Heart left ventricle (tissue), 16 donors: ENCODE measurements at regions not wholly inside any gene's neighbourhood (a gene's known extent, or its start where the extent isn't known, plus 50 kb on each side); places are given as distances from the start of the nearest gene placed in this dataset.

Experiments
- ATAC-seq, 4 donors: fragments of 200-7000 bp; cut with Tn5 transposase; one replicate each; pipeline ENCODE4 v1.9.1; 2020 to 2022; ENCODE audit warnings: moderate library complexity in 4 of 4, mild to moderate bottlenecking in 3 of 4, moderate number of reproducible peaks in 1 of 4
- DNase-seq, 5 donors: peaks; one replicate each; pipeline ENCODE4 v3.0.0-alpha.2; 2020
- H3K27ac ChIP-seq, 12 donors: fragments of 200-600 bp; sonication (generic) in 4 of 12; one replicate each; pipeline versions ENCODE4 v1.5.0 to v1.8.0; 2016 to 2022; ENCODE audit warnings: mild to moderate bottlenecking in 2 of 12
- H3K27me3 ChIP-seq, 9 donors: fragments of 200-600 bp; sonication (generic) in 2 of 9; one replicate each; pipeline versions ENCODE4 v1.5.1 to v1.8.0; 2016 to 2022; ENCODE audit warnings: mild to moderate bottlenecking in 3 of 9
- H3K36me3 ChIP-seq, 9 donors: fragments of 200-600 bp; sonication (generic) in 2 of 9; one replicate each; pipeline versions ENCODE4 v1.5.0 to v1.8.0; 2018 to 2022; ENCODE audit warnings: mild to moderate bottlenecking in 2 of 9
- H3K4me1 ChIP-seq, 12 donors: fragments of 200-600 bp; sonication (generic) in 4 of 12; one replicate each; pipeline versions ENCODE4 v1.5.0 to v1.8.0; 2016 to 2022; ENCODE audit warnings: mild to moderate bottlenecking in 3 of 12
- H3K4me3 ChIP-seq, 12 donors: fragments of 200-600 bp; sonication (generic) in 4 of 12; one replicate each; pipeline versions ENCODE4 v1.5.0 to v1.8.0; 2017 to 2022; ENCODE audit warnings: mild to moderate bottlenecking in 9 of 12, moderate library complexity in 4 of 12
- H3K9me3 ChIP-seq, 12 donors: fragments of 200-600 bp; sonication (generic) in 4 of 12; one replicate each; pipeline versions ENCODE4 v1.5.0 to v1.8.0; 2016 to 2022; ENCODE audit warnings: mild to moderate bottlenecking in 1 of 12
- POLR2A ChIP-seq, 2 donors: fragments of 450-650 bp; IDR thresholded peaks; one replicate each; pipeline ENCODE4 v1.6.1; 2017; ENCODE audit warnings: antibody characterized with exemption in 2 of 2, mild to moderate bottlenecking in 2 of 2, moderate library complexity in 2 of 2
- WGBS, 4 donors: extraction: QIAGEN DNeasy Blood & Tissue Kit in 2 of 4; methylation state at CpG; one replicate each; pipeline versions ENCODE4 v1.1.5 to v1.1.7; 2013 to 2018; 5-methylcytosine and 5-hydroxymethylcytosine counted together
- intact Hi-C, 10 donors: fragments of 100-400 bp; cut with DNase I; formaldehyde crosslinking; loops; one replicate each; pipeline versions ENCODE4 v1.11.1 to v1.14.2; 2022
- TF ChIP-seq, protein P1 (sequence below), 12 donors: fragments of 200-600 bp; sonication (generic) in 4 of 12; IDR thresholded peaks; one replicate each; pipeline versions ENCODE4 v1.5.0 to v1.8.0; 2018 to 2022; ENCODE audit warnings: antibody characterized with exemption in 12 of 12, mild to moderate bottlenecking in 5 of 12
- donor health status: ischemic (EF 13 %, LVEDD 7.1; RV severe dilation, severe dysfunction).
- donor health status: healthy with polysubstance abuse.
- donor health status: DM: no; HTN: yes; CAD: no.
- donor health status: DM: no; HTN: no; CAD: no.
- donor health status: ischemic (EF 25% LVEDD 6.9; RV normal size, moderate dysfunction).
- donor health status: ischemic (EF 25% LVEDD 5.7; RV mildly dilated, moderate dysfunction).
- donor health status: healthy.
- donor health status: DM: yes; HTN: yes; CAD: no.
- donor health status: ischemic (EF 35%, LVEDD 5.7; RV mildly dilated, moderate dysfunction).
- donor health status: nonischemic (EF 11% LVEDD 7.7; RV severe dilation, severe dysfunction).
- donor health status: DM: yes; HTN: yes; CAD: no.
- donor health status: PGD.
- donor health status: ischemic (EF 29% LVEDD 5.4; RV normal size, mild dysfunction).
- donor health status: nonischemic (EF 23%, LVEDD 6.1; RV moderate dilation, normal function).

DNA sequence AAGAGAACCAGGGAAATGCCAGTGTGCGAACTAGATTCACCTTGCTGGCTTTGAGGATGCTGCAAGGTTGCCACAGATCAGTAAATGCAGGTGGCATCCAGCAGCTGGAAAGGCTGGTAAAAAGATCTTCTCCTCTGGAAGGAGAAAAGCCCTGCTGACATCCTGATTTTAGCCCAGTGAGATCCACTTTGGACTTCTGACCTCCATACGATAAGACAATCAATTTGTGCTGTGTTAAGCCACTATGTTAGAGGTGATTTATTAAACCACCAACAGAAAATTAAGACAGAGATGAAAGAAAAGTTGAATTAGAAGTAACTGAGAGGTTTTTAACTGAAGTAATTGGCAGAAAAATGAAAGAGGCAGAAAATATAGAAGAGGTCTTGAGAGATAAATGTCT is 283.8 kb upstream of the CDH12 start:
- Histone ChIP-seq H3K9me3 (peaks cover 0 to 3% (median 0%) of the 10 kb centered on the region in 12 donors), H3K4me3 (no peak overlapping the region), H3K36me3 (no peaks in the 10 kb centered on the region), H3K27me3 (no peaks in the 10 kb centered on the region), H3K27ac (no peak overlapping the region), H3K4me1 (peaks cover 0 to 5% (median 0%) of the 10 kb centered on the region in 12 donors)
- WGBS, 4 donors, result 85 to 96% (median 88%) methylated on average over 2 of the region's 2 CpGs
- intact Hi-C loops, result loop anchor here in 4 of 10 donors (5.0 kb wide), 1 partner anchor 245 kb away; no protein-coding TSS in a partner anchor
- ATAC-seq, result no peak
- TF ChIP-seq, protein P1, sequence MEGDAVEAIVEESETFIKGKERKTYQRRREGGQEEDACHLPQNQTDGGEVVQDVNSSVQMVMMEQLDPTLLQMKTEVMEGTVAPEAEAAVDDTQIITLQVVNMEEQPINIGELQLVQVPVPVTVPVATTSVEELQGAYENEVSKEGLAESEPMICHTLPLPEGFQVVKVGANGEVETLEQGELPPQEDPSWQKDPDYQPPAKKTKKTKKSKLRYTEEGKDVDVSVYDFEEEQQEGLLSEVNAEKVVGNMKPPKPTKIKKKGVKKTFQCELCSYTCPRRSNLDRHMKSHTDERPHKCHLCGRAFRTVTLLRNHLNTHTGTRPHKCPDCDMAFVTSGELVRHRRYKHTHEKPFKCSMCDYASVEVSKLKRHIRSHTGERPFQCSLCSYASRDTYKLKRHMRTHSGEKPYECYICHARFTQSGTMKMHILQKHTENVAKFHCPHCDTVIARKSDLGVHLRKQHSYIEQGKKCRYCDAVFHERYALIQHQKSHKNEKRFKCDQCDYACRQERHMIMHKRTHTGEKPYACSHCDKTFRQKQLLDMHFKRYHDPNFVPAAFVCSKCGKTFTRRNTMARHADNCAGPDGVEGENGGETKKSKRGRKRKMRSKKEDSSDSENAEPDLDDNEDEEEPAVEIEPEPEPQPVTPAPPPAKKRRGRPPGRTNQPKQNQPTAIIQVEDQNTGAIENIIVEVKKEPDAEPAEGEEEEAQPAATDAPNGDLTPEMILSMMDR (IDR thresholded peaks at IDR 0.05), result no peak
- no peak for TF ChIP-seq POLR2A (IDR thresholded peaks at IDR 0.05)
- no peak for DNase-seq

- TF ChIP-seq, protein P1 (IDR thresholded peaks at IDR 0.05), result no peak
- no peak for TF ChIP-seq POLR2A (IDR thresholded peaks at IDR 0.05)
- DNase-seq (no peak), ATAC-seq (no peak)
- peaks cover 0 to 20% (median 4%) of the 10 kb centered on the region in 12 donors for H3K9me3 ChIP-seq
- H3K4me3 ChIP-seq, result no peak overlapping the region
- H3K4me1 ChIP-seq, result no peaks in the 10 kb centered on the region
- intact Hi-C loops, result no loop called here
- no peaks in the 10 kb centered on the region for H3K27me3 ChIP-seq
- H3K36me3 ChIP-seq, result no peaks in the 10 kb centered on the region
- H3K27ac ChIP-seq, result no peak overlapping the region
- 78 to 87% (median 84%) methylated on average over 2 of the region's 2 CpGs for WGBS, 4 donors
Measured at GRCh38 chr5:23132231-23132630, 279.1 kb upstream of the CDH12 start.

GRCh38 chr5:23112237-23112636 is 259.1 kb upstream of the CDH12 start:
- no peaks in the 10 kb centered on the region for H3K4me1 ChIP-seq
- H3K4me3 ChIP-seq, result no peak overlapping the region
- intact Hi-C loops, result no loop called here
- H3K27me3 ChIP-seq, result no peaks in the 10 kb centered on the region
- ATAC-seq (no peak), DNase-seq (no peak)
- H3K36me3 ChIP-seq, result no peaks in the 10 kb centered on the region
- no peak overlapping the region for H3K27ac ChIP-seq
- TF ChIP-seq, protein P1 (IDR thresholded peaks at IDR 0.05), result no peak
- no peak for TF ChIP-seq POLR2A (IDR thresholded peaks at IDR 0.05)
- peaks cover 0 to 1% (median 0%) of the 10 kb centered on the region in 12 donors for H3K9me3 ChIP-seq

DNA sequence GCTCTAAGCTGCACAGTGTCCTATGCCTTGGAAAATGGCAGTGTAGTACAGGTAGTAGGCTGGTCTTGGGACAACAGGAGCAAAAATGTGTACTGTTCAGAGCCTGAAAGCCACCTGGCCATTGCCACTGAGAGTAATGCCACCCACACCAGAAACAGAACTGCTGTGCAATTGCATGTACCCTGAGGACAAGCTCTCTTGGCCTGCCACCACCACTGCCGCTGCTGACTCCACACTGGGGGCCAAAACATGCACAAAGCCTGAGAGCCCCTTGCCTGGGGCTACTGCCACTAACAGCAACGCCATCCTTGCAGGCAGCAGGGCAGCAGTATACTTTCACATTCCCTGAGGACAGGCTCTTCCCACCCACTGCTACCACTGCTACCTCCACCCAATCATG is 251.9 kb upstream of the CDH12 start:
- no peak overlapping the region for H3K4me3 ChIP-seq
- 82 to 93% (median 88%) methylated on average over 2 of the region's 2 CpGs for WGBS, 4 donors

More for the DNA sequence above, 251.9 kb upstream of the CDH12 start:
- Histone ChIP-seq H3K36me3 (no peaks in the 10 kb centered on the region), H3K27me3 (no peaks in the 10 kb centered on the region), H3K27ac (no peak overlapping the region), H3K9me3 (peaks cover 0 to 9% (median 0%) of the 10 kb centered on the region in 12 donors), H3K4me1 (no peaks in the 10 kb centered on the region)
- DNase-seq (peak in 1 of 5 donors; percentile 20), ATAC-seq (no peak)
- no peak for TF ChIP-seq POLR2A (IDR thresholded peaks at IDR 0.05)
- TF ChIP-seq, protein P1 (IDR thresholded peaks at IDR 0.05), result no peak
- intact Hi-C loops, result no loop called here
